Naive thymus-derived CD4-positive, alpha-beta T cell (primary cell): ENCODE measurements at regions not wholly inside any gene's neighbourhood (a gene's known extent, or its start where the extent isn't known, plus 50 kb on each side); places are given as distances from the start of the nearest gene placed in this dataset.

ENCODE experiments used
- ATAC-seq: fragments of 150-1000 bp; cut with Tn5 transposase; 2 replicates; pipeline ENCODE4 v1.10.0; 2021; ENCODE audit warnings: mild to moderate bottlenecking, moderate library complexity
- CTCF ChIA-PET: fragments of 350-600 bp; sonication (Branson Sonifier 250); formaldehyde crosslinking; loops from one replicate; lab custom pipeline; 2021; ENCODE audit warnings: antibody characterized with exemption; lab: Charles Lee
- POLR2A ChIA-PET: fragments of 350-600 bp; sonication (Branson Sonifier 250); formaldehyde crosslinking; loops from one replicate; lab custom pipeline; 2021; ENCODE audit warnings: antibody characterized with exemption, inconsistent platforms; lab: Charles Lee
- DNase-seq, 9 donors: peaks; one replicate each; pipeline versions ENCODE4 v3.0.0 to v3.0.0-alpha.2; 2020 to 2022; ENCODE audit warnings: mixed read lengths in 1 of 9
- H3K27ac ChIP-seq: one replicate; pipeline ENCODE4 v1.7.0; 2013; ENCODE audit warnings: mild to moderate bottlenecking, low read depth, low read length, moderate library complexity
- H3K27me3 ChIP-seq, 2 donors: one replicate each; pipeline ENCODE4 v1.7.0; 2013; ENCODE audit warnings: low read length in 2 of 2, mild to moderate bottlenecking in 2 of 2, moderate library complexity in 2 of 2; ENCODE audit not compliant: control insufficient read depth in 2 of 2, insufficient read depth in 2 of 2
- H3K36me3 ChIP-seq, 3 experiments: 1 replicate in 2 of 3; 2 replicates in 1 of 3; pipeline ENCODE4 v1.7.0; 2013; ENCODE audit warnings: low read length in 3 of 3, mild to moderate bottlenecking in 3 of 3, moderate library complexity in 1 of 3; ENCODE audit not compliant: insufficient read depth in 3 of 3, control insufficient read depth in 2 of 3
- H3K4me1 ChIP-seq, 2 donors: one replicate each; pipeline ENCODE4 v1.7.0; 2013; ENCODE audit warnings: low read length in 2 of 2, mild to moderate bottlenecking in 2 of 2, moderate library complexity in 1 of 2; ENCODE audit not compliant: control insufficient read depth in 2 of 2, insufficient read depth in 2 of 2
- H3K4me3 ChIP-seq: 2 replicates; pipeline ENCODE4 v1.7.0; 2013; ENCODE audit warnings: mild to moderate bottlenecking, low read length
- H3K9me3 ChIP-seq, 3 experiments: 1 replicate in 2 of 3; 2 replicates in 1 of 3; pipeline ENCODE4 v1.7.0; 2013; ENCODE audit warnings: low read length in 3 of 3; ENCODE audit not compliant: control insufficient read depth in 2 of 3
- H3K27ac Mint-ChIP-seq, 9 donors: one replicate each; pipeline ENCODE4 v1.8.0; 2020 to 2022; ENCODE audit warnings: mixed read lengths in 9 of 9, mild to moderate bottlenecking in 8 of 9, moderate library complexity in 5 of 9, inconsistent platforms in 2 of 9
- H3K27me3 Mint-ChIP-seq, 5 donors: one replicate each; pipeline ENCODE4 v1.8.0; 2021 to 2022; ENCODE audit warnings: mixed read lengths in 5 of 5, mild to moderate bottlenecking in 1 of 5
- H3K36me3 Mint-ChIP-seq, 5 donors: one replicate each; pipeline ENCODE4 v1.8.0; 2020 to 2022; ENCODE audit warnings: mixed read lengths in 5 of 5, mild to moderate bottlenecking in 3 of 5, inconsistent platforms in 1 of 5
- H3K4me1 Mint-ChIP-seq, 7 donors: one replicate each; pipeline ENCODE4 v1.8.0; 2020 to 2022; ENCODE audit warnings: mixed read lengths in 7 of 7, mild to moderate bottlenecking in 3 of 7, inconsistent platforms in 1 of 7
- H3K4me3 Mint-ChIP-seq, 10 donors: one replicate each; pipeline ENCODE4 v1.8.0; 2020 to 2022; ENCODE audit warnings: mild to moderate bottlenecking in 10 of 10, mixed read lengths in 10 of 10, moderate library complexity in 6 of 10, inconsistent platforms in 2 of 10
- H3K9me3 Mint-ChIP-seq, 11 donors: one replicate each; pipeline ENCODE4 v1.8.0; 2020 to 2022; ENCODE audit warnings: mixed read lengths in 11 of 11, mild to moderate bottlenecking in 4 of 11, inconsistent platforms in 1 of 11, moderate library complexity in 1 of 11
- intact Hi-C, 2 donors: fragments of 100-400 bp; cut with micrococcal nuclease; formaldehyde crosslinking; loops; one replicate each; pipeline ENCODE4 v1.15.1; 2023

GRCh38 chr16:86368261-86368660, 142.1 kb upstream of the FOXF1 start:
- Histone ChIP-seq H3K36me3 (no peaks in the 10 kb centered on the region), H3K27me3 (no peaks in the 10 kb centered on the region), H3K4me1 (no peaks in the 10 kb centered on the region), H3K27ac (no peak overlapping the region), H3K4me3 (no peak overlapping the region), H3K9me3 (no peaks in the 10 kb centered on the region)
- H3K27ac Mint-ChIP-seq = no peak overlapping the region
- ATAC-seq = no peak
- no peaks in the 10 kb centered on the region for H3K36me3 Mint-ChIP-seq
- no peak overlapping the region for H3K4me3 Mint-ChIP-seq
- H3K27me3 Mint-ChIP-seq = peaks cover 15 to 38% (median 19%) of the 10 kb centered on the region in 5 donors
- POLR2A ChIA-PET = no interaction called here
- peaks cover 0 to 2% (median 0%) of the 10 kb centered on the region in 11 donors for H3K9me3 Mint-ChIP-seq
- CTCF ChIA-PET = no interaction called here
- no peak for DNase-seq
- no peaks in the 10 kb centered on the region for H3K4me1 Mint-ChIP-seq
- intact Hi-C loops = no loop called here

DNA sequence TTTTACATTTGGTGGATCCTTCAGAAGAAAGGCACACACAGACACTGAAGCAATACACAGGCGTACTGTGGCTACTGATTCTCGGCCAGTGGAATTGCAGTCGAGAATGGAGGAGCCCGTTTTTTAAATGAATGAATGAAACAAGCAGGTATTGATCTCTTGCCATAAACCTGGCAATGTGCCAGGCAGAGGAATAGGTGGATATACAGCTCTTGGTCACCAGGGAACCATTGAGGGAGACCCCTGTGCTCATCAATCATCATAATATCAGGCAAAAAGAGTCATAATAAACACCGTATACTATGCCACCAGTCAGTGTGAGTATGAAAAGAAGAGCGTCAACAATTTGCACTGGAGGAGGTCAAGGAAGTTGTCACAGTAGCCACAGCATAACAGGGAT, 140.3 kb upstream of the FOXF1 start:
- no peaks in the 10 kb centered on the region for H3K4me1 Mint-ChIP-seq
- intact Hi-C loops = no loop called here
- no peak overlapping the region for H3K27ac Mint-ChIP-seq
- POLR2A ChIA-PET = no interaction called here
- H3K36me3 Mint-ChIP-seq = no peaks in the 10 kb centered on the region
- H3K27ac ChIP-seq = no peak overlapping the region
- no peaks in the 10 kb centered on the region for H3K27me3 ChIP-seq
- H3K9me3 ChIP-seq = peaks cover 0 to 3% (median 0%) of the 10 kb centered on the region in 3 experiments
- no peak overlapping the region for H3K4me3 Mint-ChIP-seq
- ATAC-seq = no peak
- DNase-seq = no peak
- peaks cover 12 to 30% (median 20%) of the 10 kb centered on the region in 5 donors for H3K27me3 Mint-ChIP-seq
- H3K36me3 ChIP-seq = no peaks in the 10 kb centered on the region
- peaks cover 0 to 10% (median 0%) of the 10 kb centered on the region in 11 donors for H3K9me3 Mint-ChIP-seq
- no peaks in the 10 kb centered on the region for H3K4me1 ChIP-seq
- H3K4me3 ChIP-seq = no peak overlapping the region
- CTCF ChIA-PET = no interaction called here

DNA sequence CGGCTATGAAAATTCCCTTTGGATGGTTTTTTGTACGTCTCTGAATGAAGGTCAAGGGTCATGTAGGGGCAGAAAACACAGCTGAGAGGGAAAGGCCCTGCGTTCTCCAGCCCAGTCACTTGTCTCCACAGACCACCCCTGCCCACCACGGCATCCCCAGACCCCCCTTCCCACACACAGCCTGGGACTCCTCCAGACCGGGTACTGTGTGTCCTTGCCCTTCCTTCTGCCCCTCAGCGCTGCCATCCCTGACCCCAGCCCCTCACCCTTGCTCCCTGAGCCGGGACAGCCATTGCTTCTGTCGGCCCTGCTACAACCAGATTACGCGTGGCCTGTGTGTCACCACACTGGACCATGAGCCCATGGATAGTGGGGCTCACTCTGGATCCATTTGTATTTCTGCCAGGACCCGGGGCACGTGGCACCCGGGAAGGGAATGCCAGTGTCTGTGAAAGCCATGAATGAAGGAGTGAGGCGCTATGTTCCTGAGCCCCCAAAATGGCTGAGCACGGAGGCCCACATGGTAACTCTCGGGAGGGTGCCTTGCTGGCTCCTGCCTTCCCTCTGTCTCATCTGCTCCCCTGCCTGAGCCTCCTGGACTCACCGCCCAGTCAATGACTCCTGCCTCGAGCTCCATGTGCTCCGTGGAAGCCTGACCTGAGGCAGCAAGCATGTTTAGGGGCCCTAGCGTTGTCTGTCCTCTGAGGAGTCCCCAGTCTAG, 139.1 kb upstream of the FOXF1 start:
- H3K4me3 Mint-ChIP-seq = no peak overlapping the region
- peaks cover 11 to 29% (median 22%) of the 10 kb centered on the region in 5 donors for H3K27me3 Mint-ChIP-seq
- CTCF ChIA-PET = no interaction called here
- POLR2A ChIA-PET = no interaction called here
- Histone ChIP-seq H3K4me3 (no peak overlapping the region), H3K27me3 (no peaks in the 10 kb centered on the region), H3K27ac (no peak overlapping the region), H3K9me3 (peaks cover 0 to 3% (median 0%) of the 10 kb centered on the region in 3 experiments), H3K4me1 (no peaks in the 10 kb centered on the region), H3K36me3 (no peaks in the 10 kb centered on the region)
- no peaks in the 10 kb centered on the region for H3K36me3 Mint-ChIP-seq
- no peak for DNase-seq
- no peaks in the 10 kb centered on the region for H3K4me1 Mint-ChIP-seq
- ATAC-seq = no peak
- H3K27ac Mint-ChIP-seq = no peak overlapping the region
- intact Hi-C loops = no loop called here
- peaks cover 0 to 14% (median 2%) of the 10 kb centered on the region in 11 donors for H3K9me3 Mint-ChIP-seq

- no peaks in the 10 kb centered on the region for H3K4me1 ChIP-seq
- H3K27me3 ChIP-seq = no peaks in the 10 kb centered on the region
- no peak overlapping the region for H3K4me3 Mint-ChIP-seq
- no peak overlapping the region for H3K27ac Mint-ChIP-seq
- POLR2A ChIA-PET = no interaction called here
- H3K4me3 ChIP-seq = no peak overlapping the region
- CTCF ChIA-PET = no interaction called here
- H3K9me3 Mint-ChIP-seq = peaks cover 0 to 14% (median 2%) of the 10 kb centered on the region in 11 donors
- DNase-seq (no peak), ATAC-seq (no peak)
- no peaks in the 10 kb centered on the region for H3K36me3 Mint-ChIP-seq
- no peaks in the 10 kb centered on the region for H3K36me3 ChIP-seq
- intact Hi-C loops = no loop called here
- H3K27me3 Mint-ChIP-seq = peaks cover 6 to 29% (median 15%) of the 10 kb centered on the region in 5 donors
- H3K4me1 Mint-ChIP-seq = no peaks in the 10 kb centered on the region
- no peak overlapping the region for H3K27ac ChIP-seq
- H3K9me3 ChIP-seq = peaks cover 0 to 3% (median 0%) of the 10 kb centered on the region in 3 experiments
Observed at GRCh38 chr16:86372193-86372592, 138.1 kb upstream of the FOXF1 start.

DNA sequence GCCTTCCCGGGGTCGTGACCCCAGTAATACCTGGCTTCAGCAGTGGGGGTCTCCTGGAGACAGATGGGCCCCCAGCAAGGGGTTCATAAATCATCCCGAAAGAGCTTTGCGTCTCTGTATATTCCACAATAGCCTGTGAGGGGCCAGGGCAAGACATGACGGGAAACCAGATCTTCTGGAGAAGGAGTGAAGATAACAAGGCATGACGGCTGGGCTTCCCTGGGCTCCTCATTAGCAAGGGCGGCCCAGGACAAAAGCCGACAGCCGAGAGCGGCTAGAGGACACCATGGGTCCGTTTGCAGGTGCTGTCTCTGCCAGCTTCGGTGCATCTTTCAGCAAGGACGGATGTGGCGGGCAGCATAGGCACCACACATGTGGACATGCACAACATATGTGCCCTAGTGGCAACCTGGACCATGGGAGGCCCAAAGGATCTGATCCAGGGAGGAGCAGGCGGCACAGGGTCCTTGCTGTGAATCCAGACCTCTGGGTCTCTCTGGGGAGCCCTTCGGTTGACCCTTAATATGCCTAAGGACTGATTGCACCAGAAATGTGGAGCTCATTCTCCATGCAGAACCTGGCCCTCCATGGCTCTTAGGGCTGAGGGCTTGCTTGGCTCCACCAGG, 136.9 kb upstream of the FOXF1 start:
- POLR2A ChIA-PET = no interaction called here
- Mint-ChIP-seq H3K36me3 (no peaks in the 10 kb centered on the region), H3K27me3 (peaks cover 0 to 29% (median 15%) of the 10 kb centered on the region in 5 donors), H3K27ac (no peak overlapping the region), H3K4me1 (no peaks in the 10 kb centered on the region), H3K4me3 (no peak overlapping the region), H3K9me3 (peaks cover 0 to 14% (median 2%) of the 10 kb centered on the region in 11 donors)
- no peaks in the 10 kb centered on the region for H3K4me1 ChIP-seq
- no peak overlapping the region for H3K27ac ChIP-seq
- H3K36me3 ChIP-seq = no peaks in the 10 kb centered on the region
- CTCF ChIA-PET = no interaction called here
- intact Hi-C loops = no loop called here
- DNase-seq (no peak), ATAC-seq (no peak)
- H3K27me3 ChIP-seq = no peaks in the 10 kb centered on the region
- peaks cover 0 to 3% (median 0%) of the 10 kb centered on the region in 3 experiments for H3K9me3 ChIP-seq
- H3K4me3 ChIP-seq = no peak overlapping the region

- Mint-ChIP-seq H3K4me3 (no peak overlapping the region), H3K36me3 (no peaks in the 10 kb centered on the region), H3K9me3 (peaks cover 0 to 14% (median 2%) of the 10 kb centered on the region in 11 donors), H3K27ac (no peak overlapping the region), H3K4me1 (no peaks in the 10 kb centered on the region), H3K27me3 (peaks cover 0 to 29% (median 15%) of the 10 kb centered on the region in 5 donors)
- DNase-seq (no peak), ATAC-seq (no peak)
- no peak overlapping the region for H3K4me3 ChIP-seq
- POLR2A ChIA-PET = no interaction called here
- no peaks in the 10 kb centered on the region for H3K4me1 ChIP-seq
- H3K9me3 ChIP-seq = peaks cover 0 to 3% (median 0%) of the 10 kb centered on the region in 3 experiments
- no peaks in the 10 kb centered on the region for H3K27me3 ChIP-seq
- intact Hi-C loops = no loop called here
- no peaks in the 10 kb centered on the region for H3K36me3 ChIP-seq
- H3K27ac ChIP-seq = no peak overlapping the region
- CTCF ChIA-PET = no interaction called here
Observed at GRCh38 chr16:86374603-86375130, 135.7 kb upstream of the FOXF1 start.
